Fibroblast of lung (primary cell): ENCODE measurements at regions not wholly inside any gene's neighbourhood (a gene's known extent, or its start where the extent isn't known, plus 50 kb on each side); places are given as distances from the start of the nearest gene placed in this dataset.

Experiments
- DNase-seq, 2 donors: peaks; one replicate each; pipeline versions ENCODE4 v3.0.0 to v3.0.0-alpha.2; 2010; ENCODE audit warnings: low read depth in 2 of 2
- H2AFZ ChIP-seq: 2 replicates; pipeline ENCODE4 v1.5.1; 2012; ENCODE audit warnings: low read length, control low read depth, inconsistent platforms
- H3K27ac ChIP-seq: 2 replicates; pipeline ENCODE4 v1.5.1; 2011; ENCODE audit warnings: low read length, control low read depth; ENCODE audit not compliant: insufficient read depth
- H3K27me3 ChIP-seq: 2 replicates; pipeline ENCODE4 v1.5.1; 2011; ENCODE audit warnings: mild to moderate bottlenecking, low read length; ENCODE audit not compliant: control insufficient read depth, insufficient read depth
- H3K36me3 ChIP-seq: 2 replicates; pipeline ENCODE4 v1.5.1; 2011; ENCODE audit warnings: low read length; ENCODE audit not compliant: control insufficient read depth, insufficient read depth
- H3K4me1 ChIP-seq: 2 replicates; pipeline ENCODE4 v1.5.1; 2011; ENCODE audit warnings: low read length; ENCODE audit not compliant: control insufficient read depth, insufficient read depth; ENCODE audit errors: extremely low read depth
- H3K4me2 ChIP-seq: 2 replicates; pipeline ENCODE4 v1.5.1; 2011; ENCODE audit warnings: low read length, control low read depth; ENCODE audit not compliant: insufficient read depth; ENCODE audit errors: extremely low read depth
- H3K4me3 ChIP-seq, 4 experiments: fragments of 200-600 bp in 1 of 4; sonication (generic) in 1 of 4; replicated peaks in 1 of 4; 2 replicates each; pipeline ENCODE4 v1.5.1; 2011 to 2016; ENCODE audit warnings: low read length in 4 of 4, low read depth in 3 of 4, mild to moderate bottlenecking in 3 of 4, control low read depth in 2 of 4, inconsistent platforms in 1 of 4, mixed read lengths in 1 of 4; ENCODE audit not compliant: insufficient read depth in 1 of 4; ENCODE audit errors: control extremely low read depth in 1 of 4
- H3K79me2 ChIP-seq: 2 replicates; pipeline ENCODE4 v1.5.1; 2012; ENCODE audit warnings: mild to moderate bottlenecking, low read length, inconsistent platforms; ENCODE audit not compliant: control insufficient read depth, insufficient read depth
- H3K9ac ChIP-seq: 2 replicates; pipeline ENCODE4 v1.5.1; 2011; ENCODE audit warnings: mild to moderate bottlenecking, low read length, control low read depth; ENCODE audit not compliant: insufficient read depth
- H3K9me3 ChIP-seq: 2 replicates; pipeline ENCODE4 v1.5.1; 2012; ENCODE audit warnings: low read depth, low read length; ENCODE audit not compliant: control insufficient read depth, insufficient read depth
- H4K20me1 ChIP-seq: 2 replicates; pipeline ENCODE4 v1.5.1; 2011; ENCODE audit warnings: low read length; ENCODE audit not compliant: control insufficient read depth, insufficient read depth; ENCODE audit errors: extremely low read depth
- CTCF ChIP-seq, 2 donors: IDR thresholded peaks in 1 of 2; conservative IDR thresholded peaks in 1 of 2; 1 replicate in 1 of 2; 2 replicates in 1 of 2; pipeline ENCODE4 v1.5.1; 2011 to 2012; ENCODE audit warnings: low read length in 2 of 2, control low read depth in 1 of 2, inconsistent platforms in 1 of 2, low read depth in 1 of 2, mild to moderate bottlenecking in 1 of 2
- EZH2 ChIP-seq: IDR thresholded peaks from 2 replicates; pipeline ENCODE4 v1.5.1; 2012; ENCODE audit warnings: low read length, control low read depth, mild to moderate bottlenecking; ENCODE audit errors: missing control alignments

DNA sequence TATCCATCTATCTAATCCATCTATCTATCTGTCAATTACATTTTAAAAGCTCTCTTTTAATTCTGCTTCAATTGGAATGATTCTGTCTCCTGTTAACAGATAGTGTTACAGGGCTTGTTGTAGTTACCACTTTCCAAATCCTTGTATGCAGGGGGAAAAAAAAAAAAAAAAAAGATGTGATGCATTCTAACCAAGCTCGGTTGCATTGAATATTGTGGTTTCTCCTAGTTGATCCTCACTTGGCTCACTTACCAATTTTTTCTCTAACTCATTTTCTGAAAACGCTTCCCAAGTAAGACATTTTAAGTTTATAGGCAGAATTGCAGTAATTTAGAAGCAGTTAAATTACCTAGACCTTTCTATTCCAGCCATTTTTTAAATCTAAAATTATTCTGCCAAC, 327.9 kb upstream of the PITX2 start:
- Histone ChIP-seq H3K79me2 (no peaks in the 10 kb centered on the region), H2AFZ (no peak overlapping the region), H3K9ac (no peak overlapping the region), H4K20me1 (no peaks in the 10 kb centered on the region), H3K4me2 (no peak overlapping the region), H3K27ac (no peak overlapping the region), H3K36me3 (no peaks in the 10 kb centered on the region), H3K4me3 (no peak overlapping the region), H3K4me1 (no peaks in the 10 kb centered on the region), H3K27me3 (no peaks in the 10 kb centered on the region), H3K9me3 (no peaks in the 10 kb centered on the region)
- TF ChIP-seq EZH2 (no peak), CTCF (conservative IDR thresholded peaks at IDR 0.05 in 1 of 2, IDR thresholded peaks at IDR 0.05 in 1 of 2; ENCODE audit: low read depth in 1 of 2, low read length in 2 of 2) (no peak)
- no peak for DNase-seq

GRCh38 chr4:110953191-110953590, 330.3 kb upstream of the PITX2 start:
- H3K27me3 ChIP-seq = no peaks in the 10 kb centered on the region
- TF ChIP-seq CTCF (conservative IDR thresholded peaks at IDR 0.05 in 1 of 2, IDR thresholded peaks at IDR 0.05 in 1 of 2; ENCODE audit: low read depth in 1 of 2, low read length in 2 of 2) (no peak), EZH2 (no peak)
- H3K4me2 ChIP-seq = peak overlapping the region; percentile 8
- H3K4me1 ChIP-seq = no peaks in the 10 kb centered on the region
- no peaks in the 10 kb centered on the region for H3K36me3 ChIP-seq
- H3K9me3 ChIP-seq = no peaks in the 10 kb centered on the region
- no peak overlapping the region for H3K9ac ChIP-seq
- peak in 1 of 2 donors; percentile 17 for DNase-seq
- no peak overlapping the region for H3K27ac ChIP-seq
- H3K79me2 ChIP-seq = no peaks in the 10 kb centered on the region
- H3K4me3 ChIP-seq = no peak overlapping the region
- no peak overlapping the region for H2AFZ ChIP-seq
- H4K20me1 ChIP-seq = no peaks in the 10 kb centered on the region

- Histone ChIP-seq H3K27ac (no peak overlapping the region), H4K20me1 (no peaks in the 10 kb centered on the region), H3K4me2 (no peak overlapping the region), H3K9me3 (no peaks in the 10 kb centered on the region), H3K27me3 (no peaks in the 10 kb centered on the region), H2AFZ (no peak overlapping the region), H3K4me1 (no peaks in the 10 kb centered on the region), H3K36me3 (no peaks in the 10 kb centered on the region), H3K4me3 (no peak overlapping the region), H3K79me2 (no peaks in the 10 kb centered on the region), H3K9ac (no peak overlapping the region)
- TF ChIP-seq EZH2 (no peak), CTCF (conservative IDR thresholded peaks at IDR 0.05 in 1 of 2, IDR thresholded peaks at IDR 0.05 in 1 of 2; ENCODE audit: low read depth in 1 of 2, low read length in 2 of 2) (no peak)
- DNase-seq = no peak
Observed at GRCh38 chr4:110953898-110954297, 331.0 kb upstream of the PITX2 start.
